OCI-LY1 (cell line): ENCODE measurements at regions not wholly inside any gene's neighbourhood (a gene's known extent, or its start where the extent isn't known, plus 50 kb on each side); places are given as distances from the start of the nearest gene placed in this dataset.

ENCODE experiments used
- CTCF ChIP-seq: fragments of 200-600 bp; sonication (generic), shearing (Covaris generic); IDR thresholded peaks from 2 replicates; pipeline ENCODE4 v1.5.1; 2017; ENCODE audit warnings: mild to moderate bottlenecking, antibody characterized with exemption, low read length, moderate library complexity, mixed read lengths
- EZH2 ChIP-seq: fragments of 200-600 bp; sonication (generic), shearing (Covaris generic); IDR thresholded peaks from 2 replicates; pipeline ENCODE4 v1.8.0; 2017; ENCODE audit warnings: borderline replicate concordance, mixed run types, mild to moderate bottlenecking, antibody characterized with exemption, low read length, moderate library complexity, mixed read lengths

- no peak for TF ChIP-seq CTCF
- TF ChIP-seq EZH2 = no peak
Observed at GRCh38 chr2:176562359-176563078, 293.3 kb downstream of the MTX2 start.
